HCT116 (cell line): ENCODE measurements at regions not wholly inside any gene's neighbourhood (a gene's known extent, or its start where the extent isn't known, plus 50 kb on each side); places are given as distances from the start of the nearest gene placed in this dataset.

Experiments
- CEBPB ChIP-seq: IDR thresholded peaks from 2 replicates; pipeline ENCODE4 v1.6.1; 2012; ENCODE audit warnings: low read depth
- CTCF ChIP-seq, 3 experiments: fragments of 200-600 bp in 1 of 3; sonication (generic) in 1 of 3; IDR thresholded peaks in 2 of 3; conservative IDR thresholded peaks in 1 of 3; 2 replicates each; pipeline ENCODE4 v1.5.1; 2012 to 2017; ENCODE audit warnings: low read depth in 2 of 3, low read length in 2 of 3, antibody characterized with exemption in 1 of 3, borderline replicate concordance in 1 of 3, control low read depth in 1 of 3, mild to moderate bottlenecking in 1 of 3, mixed read lengths in 1 of 3, mixed run types in 1 of 3, moderate library complexity in 1 of 3; ENCODE audit not compliant: insufficient read depth in 1 of 3
- EZH2 ChIP-seq: fragments of 200-600 bp; sonication (generic); IDR thresholded peaks from 2 replicates; pipeline ENCODE4 v1.6.1; 2017; ENCODE audit warnings: antibody characterized with exemption, mixed run types
- POLR2A ChIP-seq: IDR thresholded peaks from 2 replicates; pipeline ENCODE4 v1.7.0; 2011; ENCODE audit warnings: borderline replicate concordance; ENCODE audit not compliant: insufficient read depth, insufficient read length; ENCODE audit errors: extremely low read depth
- POLR2AphosphoS5 ChIP-seq: IDR thresholded peaks from 2 replicates; pipeline ENCODE4 v1.6.1; 2011; ENCODE audit warnings: mild to moderate bottlenecking, low read depth, low read length, moderate library complexity
- SIN3A ChIP-seq: IDR thresholded peaks from 2 replicates; pipeline ENCODE4 v1.6.1; 2012; ENCODE audit warnings: low read depth
- SRF ChIP-seq: IDR thresholded peaks from 2 replicates; pipeline ENCODE4 v1.6.1; 2012; ENCODE audit warnings: low read depth
- YY1 ChIP-seq: IDR thresholded peaks from 2 replicates; pipeline ENCODE4 v1.6.1; 2011; ENCODE audit warnings: low read length, low read depth, moderate library complexity, mild to moderate bottlenecking; ENCODE audit not compliant: insufficient replicate concordance; ENCODE audit errors: extremely low read depth
- ZNF274 ChIP-seq: fragments of 200-500 bp; sonication (Bioruptor generic); IDR thresholded peaks from 2 replicates; pipeline ENCODE4 v1.6.1; 2014; ENCODE audit warnings: mild to moderate bottlenecking, low read depth, low read length, inconsistent platforms
- TF ChIP-seq, protein P1 (sequence below): IDR thresholded peaks from 2 replicates; pipeline ENCODE4 v1.6.1; 2012

- no peak for TF ChIP-seq ZNF274
- TF ChIP-seq, protein P1, sequence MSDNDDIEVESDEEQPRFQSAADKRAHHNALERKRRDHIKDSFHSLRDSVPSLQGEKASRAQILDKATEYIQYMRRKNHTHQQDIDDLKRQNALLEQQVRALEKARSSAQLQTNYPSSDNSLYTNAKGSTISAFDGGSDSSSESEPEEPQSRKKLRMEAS = no peak
- no peak for TF ChIP-seq CEBPB
- no peak for TF ChIP-seq CTCF (IDR thresholded peaks at IDR 0.05 in 2 of 3, conservative IDR thresholded peaks at IDR 0.05 in 1 of 3; ENCODE audit: borderline replicate concordance in 1 of 3, insufficient read depth in 1 of 3, low read depth in 2 of 3, low read length in 2 of 3)
- no peak for TF ChIP-seq EZH2
- no peak for TF ChIP-seq POLR2AphosphoS5
- TF ChIP-seq POLR2A = no peak
- TF ChIP-seq YY1 = no peak
- TF ChIP-seq SIN3A = no peak
- TF ChIP-seq SRF = no peak
Measured at GRCh38 chrX:8861908-8862307, 60.7 kb upstream of the FAM9A start.
